ENCODE measurements at regions not wholly inside any gene's neighbourhood (a gene's known extent, or its start where the extent isn't known, plus 50 kb on each side); places are given as distances from the start of the nearest gene placed in this dataset.
"Not testable (repeated sequence)": the region's sequence is repeated elsewhere in the genome, so short reads cannot be mapped to it uniquely, and the experiment has no call there.

DNA sequence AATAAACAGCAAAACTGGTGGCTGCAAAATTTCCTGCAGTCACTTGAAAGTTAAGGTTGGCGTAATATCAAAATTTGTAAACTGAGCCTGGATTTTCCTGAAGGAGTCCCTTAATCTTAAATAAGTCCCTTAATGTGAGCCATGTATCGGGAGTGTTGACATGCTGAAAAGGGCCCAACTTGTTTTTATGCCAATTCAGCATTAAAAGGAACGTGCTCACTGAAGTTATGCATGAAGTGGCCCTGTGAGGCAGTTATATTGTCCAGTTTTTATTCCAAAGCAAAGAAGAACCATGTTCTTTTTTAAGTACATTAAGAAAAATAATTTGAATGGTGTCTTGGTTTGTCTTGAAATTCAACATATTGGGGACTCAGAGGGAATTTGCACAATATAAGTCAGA lies 1766.9 kb downstream of the SLITRK1 start:
- Histone ChIP-seq H3K4me1 (ENCODE audit: control insufficient read depth, insufficient read depth, low read length) (no peaks in the 10 kb centered on the region), H3K4me3 (ENCODE audit: low read length) (no peak overlapping the region), H3K27me3 (replicated peaks; ENCODE audit: control insufficient read depth, insufficient read depth, low read length) (no peaks in the 10 kb centered on the region), H3K9ac (ENCODE audit: low read length) (no peak overlapping the region), H3K36me3 (ENCODE audit: control insufficient read depth, insufficient read depth, low read length, severe bottlenecking) (no peaks in the 10 kb centered on the region), H3K9me3 (ENCODE audit: control insufficient read depth, low read length) (no peaks in the 10 kb centered on the region)
- no peak for DNase-seq (ENCODE audit: low read depth)

DNA sequence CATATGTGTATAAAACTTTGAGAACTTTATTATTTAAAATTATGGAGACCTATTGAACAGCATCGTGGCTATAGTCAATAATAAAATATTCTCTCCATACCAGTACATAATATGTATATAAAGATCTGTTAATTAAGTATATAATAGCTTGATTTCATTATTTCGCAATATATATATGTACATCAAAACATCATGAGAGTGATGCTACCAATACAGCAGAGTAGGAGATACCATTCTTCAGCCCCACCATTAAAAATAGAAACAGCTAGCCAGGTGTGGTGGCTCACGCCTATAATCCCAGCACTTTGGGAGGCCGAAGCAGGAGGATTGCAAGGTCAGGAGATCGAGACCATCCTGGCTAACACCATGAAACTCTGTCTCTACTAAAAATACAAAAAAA lies 1755.3 kb upstream of the SPRY2 start:
- no peak for DNase-seq (ENCODE audit: low read depth)
- H3K4me1 ChIP-seq (ENCODE audit: control insufficient read depth, insufficient read depth, low read length), result no peaks in the 10 kb centered on the region
- H3K9me3 ChIP-seq (ENCODE audit: control insufficient read depth, low read length), result no peaks in the 10 kb centered on the region
- no peak overlapping the region for H3K4me3 ChIP-seq (ENCODE audit: low read length)
- no peaks in the 10 kb centered on the region for H3K27me3 ChIP-seq (replicated peaks; ENCODE audit: control insufficient read depth, insufficient read depth, low read length)
- H3K36me3 ChIP-seq (ENCODE audit: control insufficient read depth, insufficient read depth, low read length, severe bottlenecking), result no peaks in the 10 kb centered on the region
- H3K9ac ChIP-seq (ENCODE audit: low read length), result no peak overlapping the region

DNA sequence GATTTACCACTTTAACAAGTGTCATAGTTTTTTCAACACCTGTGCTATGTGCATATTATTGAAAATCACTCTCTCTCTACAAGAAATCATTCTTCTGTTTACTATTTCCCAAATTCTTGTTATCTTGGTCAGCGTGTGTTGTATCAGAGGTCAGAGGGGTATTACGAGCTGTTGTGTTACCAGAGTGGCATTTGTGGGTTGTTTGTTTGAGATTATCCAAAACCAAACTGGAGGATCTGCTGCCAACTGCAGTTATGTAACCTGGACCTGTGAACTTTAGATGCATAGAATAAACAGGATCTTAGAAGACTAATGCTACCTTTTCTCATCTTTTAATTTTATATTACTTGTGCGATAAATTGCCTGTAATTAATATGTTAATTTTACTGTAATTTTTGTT lies 1751.4 kb upstream of the SPRY2 start:
- DNase-seq (ENCODE audit: low read depth), result no peak

DNA sequence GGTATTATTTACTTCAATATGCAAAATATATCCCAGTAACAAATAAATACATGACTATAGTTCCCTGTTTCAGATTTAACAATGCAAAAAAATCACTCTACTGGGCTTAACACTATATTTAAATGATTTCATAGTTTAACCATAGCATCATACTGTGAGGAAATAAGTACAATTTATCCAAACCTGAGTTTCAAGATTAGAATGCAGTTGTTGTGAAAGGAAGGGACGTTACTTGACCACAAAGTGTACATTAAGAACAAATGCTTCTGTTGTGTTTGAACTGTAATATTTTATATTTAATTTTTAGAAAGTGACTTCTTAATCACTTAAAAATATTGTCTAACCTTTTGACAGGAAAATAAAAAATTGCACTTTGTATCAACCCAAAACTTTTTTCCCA lies 1747.9 kb upstream of the SPRY2 start:
- H3K9me3 ChIP-seq (ENCODE audit: control insufficient read depth, low read length), result no peaks in the 10 kb centered on the region
- H3K27me3 ChIP-seq (replicated peaks; ENCODE audit: control insufficient read depth, insufficient read depth, low read length), result no peaks in the 10 kb centered on the region
- no peaks in the 10 kb centered on the region for H3K4me1 ChIP-seq (ENCODE audit: control insufficient read depth, insufficient read depth, low read length)
- no peak overlapping the region for H3K4me3 ChIP-seq (ENCODE audit: low read length)
- no peak overlapping the region for H3K9ac ChIP-seq (ENCODE audit: low read length)
- H3K36me3 ChIP-seq (ENCODE audit: control insufficient read depth, insufficient read depth, low read length, severe bottlenecking), result no peaks in the 10 kb centered on the region
- DNase-seq (ENCODE audit: low read depth), result peak; percentile 69

More for the DNA sequence above, 1751.4 kb upstream of the SPRY2 start:
- no peaks in the 10 kb centered on the region for H3K27me3 ChIP-seq (replicated peaks; ENCODE audit: control insufficient read depth, insufficient read depth, low read length)
- no peak overlapping the region for H3K9ac ChIP-seq (ENCODE audit: low read length)
- H3K4me3 ChIP-seq (ENCODE audit: low read length), result no peak overlapping the region
- no peaks in the 10 kb centered on the region for H3K9me3 ChIP-seq (ENCODE audit: control insufficient read depth, low read length)
- H3K4me1 ChIP-seq (ENCODE audit: control insufficient read depth, insufficient read depth, low read length), result no peaks in the 10 kb centered on the region
- no peaks in the 10 kb centered on the region for H3K36me3 ChIP-seq (ENCODE audit: control insufficient read depth, insufficient read depth, low read length, severe bottlenecking)

DNA sequence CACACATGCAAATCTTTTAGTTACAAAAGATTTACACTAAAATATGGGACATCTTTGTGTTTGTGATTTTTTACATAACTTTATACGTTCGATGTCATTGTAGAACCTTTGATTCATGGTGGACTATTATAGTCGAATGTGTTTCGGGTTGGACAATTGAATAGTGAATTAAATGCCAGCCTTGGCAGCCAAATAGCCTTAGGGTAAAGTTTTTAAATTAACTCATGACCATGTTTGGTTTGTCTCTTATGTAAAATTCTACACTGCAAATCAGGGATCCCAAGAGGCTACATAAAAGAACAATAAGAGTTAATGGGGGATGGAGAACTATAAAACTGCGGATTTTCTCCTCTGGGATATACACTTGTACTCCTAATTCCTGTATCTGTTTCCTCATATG lies 1735.6 kb upstream of the SPRY2 start:
- Histone ChIP-seq H3K4me3 (ENCODE audit: low read length) (no peak overlapping the region), H3K4me1 (ENCODE audit: control insufficient read depth, insufficient read depth, low read length) (no peaks in the 10 kb centered on the region), H3K27me3 (replicated peaks; ENCODE audit: control insufficient read depth, insufficient read depth, low read length) (no peaks in the 10 kb centered on the region), H3K9me3 (ENCODE audit: control insufficient read depth, low read length) (no peaks in the 10 kb centered on the region), H3K36me3 (ENCODE audit: control insufficient read depth, insufficient read depth, low read length, severe bottlenecking) (no peaks in the 10 kb centered on the region), H3K9ac (ENCODE audit: low read length) (no peak overlapping the region)
- DNase-seq (ENCODE audit: low read depth), result no peak

DNA sequence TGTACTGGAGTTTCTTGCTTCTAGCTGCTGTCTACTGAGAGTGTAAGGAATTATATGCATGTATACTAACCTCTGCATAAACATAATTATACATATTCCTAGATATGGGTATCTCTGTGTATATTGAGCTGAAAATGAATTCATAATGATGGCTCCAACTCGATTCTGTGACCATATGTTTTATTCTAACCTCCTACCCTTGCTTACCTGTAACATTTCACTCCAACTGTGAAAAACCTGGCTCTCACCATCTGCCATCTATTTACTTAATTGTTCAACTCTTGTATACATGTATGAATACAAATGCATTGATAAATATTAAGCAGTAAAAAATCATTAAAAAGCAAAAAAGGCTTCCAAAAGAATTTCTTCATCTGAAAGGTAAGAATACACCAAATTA lies 1729.5 kb upstream of the SPRY2 start:
- Histone ChIP-seq H3K4me3 (ENCODE audit: low read length) (no peak overlapping the region), H3K36me3 (ENCODE audit: control insufficient read depth, insufficient read depth, low read length, severe bottlenecking) (no peaks in the 10 kb centered on the region)
- no peak for DNase-seq (ENCODE audit: low read depth)

DNA sequence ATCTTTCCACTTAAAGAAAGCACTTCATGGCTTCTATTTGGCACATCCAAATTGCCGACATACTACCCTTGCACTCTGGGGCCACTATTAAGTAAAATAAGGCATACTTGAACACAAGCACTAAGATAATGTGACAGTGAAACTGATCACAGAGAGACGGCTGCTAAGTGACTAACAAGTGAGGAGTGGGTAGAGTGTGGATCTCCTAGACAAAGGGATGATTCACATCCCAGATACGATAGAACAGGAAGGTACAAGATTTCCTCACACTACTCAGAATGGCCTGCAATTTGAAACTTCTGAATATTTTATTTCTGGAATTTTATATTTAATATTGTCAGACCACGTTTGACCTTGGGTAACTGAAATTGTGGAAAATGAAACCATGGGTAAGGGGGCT lies 1721.8 kb upstream of the SPRY2 start:
- no peak overlapping the region for H3K9ac ChIP-seq (ENCODE audit: low read length)
- H3K27me3 ChIP-seq (replicated peaks; ENCODE audit: control insufficient read depth, insufficient read depth, low read length), result no peaks in the 10 kb centered on the region
- H3K9me3 ChIP-seq (ENCODE audit: control insufficient read depth, low read length), result no peaks in the 10 kb centered on the region
- no peaks in the 10 kb centered on the region for H3K36me3 ChIP-seq (ENCODE audit: control insufficient read depth, insufficient read depth, low read length, severe bottlenecking)
- peak; percentile 9 for DNase-seq (ENCODE audit: low read depth)
- no peaks in the 10 kb centered on the region for H3K4me1 ChIP-seq (ENCODE audit: control insufficient read depth, insufficient read depth, low read length)
- no peak overlapping the region for H3K4me3 ChIP-seq (ENCODE audit: low read length)

More for the DNA sequence above, 1729.5 kb upstream of the SPRY2 start:
- Histone ChIP-seq H3K9me3 (ENCODE audit: control insufficient read depth, low read length) (no peaks in the 10 kb centered on the region), H3K4me1 (ENCODE audit: control insufficient read depth, insufficient read depth, low read length) (no peaks in the 10 kb centered on the region), H3K9ac (ENCODE audit: low read length) (no peak overlapping the region), H3K27me3 (replicated peaks; ENCODE audit: control insufficient read depth, insufficient read depth, low read length) (no peaks in the 10 kb centered on the region)

DNA sequence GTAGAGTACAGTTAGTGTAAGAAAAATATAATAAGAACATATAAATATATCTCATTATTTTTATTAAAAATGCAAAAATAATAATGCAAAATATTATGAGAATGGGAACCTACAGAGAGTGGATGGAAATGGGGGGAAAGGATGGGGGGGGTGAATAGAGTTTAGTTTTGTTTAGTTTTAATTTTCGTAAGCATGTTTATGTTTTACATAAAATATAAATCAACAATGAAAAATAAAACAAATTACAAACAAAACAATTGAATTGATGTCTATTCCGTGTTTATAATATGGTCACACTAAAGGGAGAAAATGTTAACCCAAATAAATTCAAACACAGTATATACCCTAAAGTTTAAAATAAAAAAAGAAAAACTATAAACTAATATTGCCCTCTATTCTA lies 1717.4 kb upstream of the SPRY2 start:
- no peak for DNase-seq (ENCODE audit: low read depth)

DNA sequence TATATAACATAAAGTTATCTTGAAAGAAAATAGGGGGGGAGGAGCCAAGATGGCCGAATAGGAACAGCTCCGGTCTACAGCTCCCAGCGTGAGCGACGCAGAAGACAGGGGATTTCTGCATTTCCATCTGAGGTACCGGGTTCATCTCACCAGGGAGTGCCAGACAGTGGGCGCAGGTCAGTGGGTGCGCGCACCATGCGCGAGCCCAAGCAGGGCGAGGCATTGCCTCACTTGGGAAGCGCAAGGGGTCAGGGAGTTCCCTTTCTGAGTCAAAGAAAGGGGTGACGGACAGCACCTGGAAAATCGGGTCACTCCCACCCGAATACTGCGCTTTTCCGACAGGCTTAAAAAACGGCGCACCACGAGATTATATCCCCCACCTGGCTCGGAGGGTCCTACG lies 1704.4 kb upstream of the SPRY2 start:
- H3K4me1 ChIP-seq (ENCODE audit: control insufficient read depth, insufficient read depth, low read length); H3K27me3 ChIP-seq (replicated peaks; ENCODE audit: control insufficient read depth, insufficient read depth, low read length); H3K9me3 ChIP-seq (ENCODE audit: control insufficient read depth, low read length); DNase-seq (ENCODE audit: low read depth); H3K9ac ChIP-seq (ENCODE audit: low read length); H3K36me3 ChIP-seq (ENCODE audit: control insufficient read depth, insufficient read depth, low read length, severe bottlenecking); H3K4me3 ChIP-seq (ENCODE audit: low read length): not testable (repeated sequence)

More for the DNA sequence above, 1717.4 kb upstream of the SPRY2 start:
- no peak overlapping the region for H3K4me3 ChIP-seq (ENCODE audit: low read length)
- H3K9me3 ChIP-seq (ENCODE audit: control insufficient read depth, low read length), result no peaks in the 10 kb centered on the region
- no peaks in the 10 kb centered on the region for H3K36me3 ChIP-seq (ENCODE audit: control insufficient read depth, insufficient read depth, low read length, severe bottlenecking)
- no peaks in the 10 kb centered on the region for H3K4me1 ChIP-seq (ENCODE audit: control insufficient read depth, insufficient read depth, low read length)
- no peak overlapping the region for H3K9ac ChIP-seq (ENCODE audit: low read length)
- no peaks in the 10 kb centered on the region for H3K27me3 ChIP-seq (replicated peaks; ENCODE audit: control insufficient read depth, insufficient read depth, low read length)

DNA sequence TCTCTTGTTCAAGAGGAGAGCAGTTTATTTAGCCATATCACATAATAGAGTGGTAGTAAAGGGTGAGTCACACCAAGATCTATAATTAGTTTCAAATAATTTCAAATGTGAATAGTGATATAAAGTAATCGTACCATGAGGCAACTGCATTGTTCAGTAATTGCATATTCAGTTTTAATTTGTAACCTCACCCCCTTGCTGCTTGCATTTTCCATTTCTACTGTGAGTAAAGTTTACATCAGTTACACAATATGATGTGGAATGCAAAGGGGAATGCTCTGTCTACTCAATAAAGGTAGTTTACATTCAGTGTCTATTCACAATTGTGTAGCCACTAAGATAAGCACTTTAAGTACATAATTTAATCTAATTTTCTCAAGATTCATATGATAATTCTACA lies 1695.7 kb upstream of the SPRY2 start:
- Histone ChIP-seq H3K4me3 (ENCODE audit: low read length) (no peak overlapping the region), H3K9ac (ENCODE audit: low read length) (no peak overlapping the region), H3K36me3 (ENCODE audit: control insufficient read depth, insufficient read depth, low read length, severe bottlenecking) (no peaks in the 10 kb centered on the region), H3K9me3 (ENCODE audit: control insufficient read depth, low read length) (no peaks in the 10 kb centered on the region), H3K27me3 (replicated peaks; ENCODE audit: control insufficient read depth, insufficient read depth, low read length) (no peaks in the 10 kb centered on the region), H3K4me1 (ENCODE audit: control insufficient read depth, insufficient read depth, low read length) (no peaks in the 10 kb centered on the region)
- DNase-seq (ENCODE audit: low read depth), result peak; percentile 5

DNA sequence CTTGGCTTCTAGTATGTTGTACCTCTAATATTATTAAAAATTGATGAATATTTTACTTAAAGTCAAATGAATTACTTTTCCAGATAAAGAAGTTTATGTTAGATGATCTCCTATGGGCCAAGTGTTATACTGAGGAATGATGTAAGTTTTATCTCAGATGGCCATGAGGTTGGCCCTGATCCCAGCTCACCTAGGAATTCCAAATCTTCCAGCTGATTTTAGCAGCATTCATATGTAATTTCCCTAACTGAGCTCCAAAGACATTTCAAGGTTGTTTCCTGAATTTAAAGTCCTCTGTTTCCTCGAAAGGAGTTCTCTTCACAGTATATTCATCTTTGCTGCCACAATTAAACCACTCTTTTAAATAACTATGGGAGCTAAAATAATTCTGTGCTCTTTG lies 1670.4 kb upstream of the SPRY2 start:
- no peak overlapping the region for H3K4me3 ChIP-seq (ENCODE audit: low read length)
- H3K9ac ChIP-seq (ENCODE audit: low read length), result no peak overlapping the region
- no peaks in the 10 kb centered on the region for H3K4me1 ChIP-seq (ENCODE audit: control insufficient read depth, insufficient read depth, low read length)
- no peak for DNase-seq (ENCODE audit: low read depth)
- H3K36me3 ChIP-seq (ENCODE audit: control insufficient read depth, insufficient read depth, low read length, severe bottlenecking), result no peaks in the 10 kb centered on the region
- H3K27me3 ChIP-seq (replicated peaks; ENCODE audit: control insufficient read depth, insufficient read depth, low read length), result no peaks in the 10 kb centered on the region
- H3K9me3 ChIP-seq (ENCODE audit: control insufficient read depth, low read length), result no peaks in the 10 kb centered on the region

DNA sequence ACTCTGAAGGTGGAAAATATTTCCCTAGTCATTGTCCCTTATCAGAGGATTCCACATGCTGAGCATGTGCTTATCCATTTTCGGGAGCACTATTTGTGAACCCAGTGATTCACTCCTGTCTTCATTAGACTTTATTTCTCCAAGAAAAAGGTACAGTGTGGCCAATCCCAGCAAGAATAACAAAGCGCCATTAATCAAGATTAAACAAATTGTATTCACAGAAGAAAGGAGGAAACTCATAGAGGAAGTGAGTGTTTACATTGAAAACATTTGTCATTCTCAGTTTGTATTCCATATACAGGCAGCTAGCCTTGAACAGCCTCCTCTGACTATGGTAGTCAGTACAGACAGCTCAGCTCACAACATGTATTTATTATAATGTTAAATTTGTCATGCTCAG lies 1669.9 kb upstream of the SPRY2 start:
- Histone ChIP-seq H3K4me3 (ENCODE audit: low read length) (no peak overlapping the region), H3K9ac (ENCODE audit: low read length) (no peak overlapping the region), H3K4me1 (ENCODE audit: control insufficient read depth, insufficient read depth, low read length) (no peaks in the 10 kb centered on the region), H3K36me3 (ENCODE audit: control insufficient read depth, insufficient read depth, low read length, severe bottlenecking) (no peaks in the 10 kb centered on the region), H3K9me3 (ENCODE audit: control insufficient read depth, low read length) (no peaks in the 10 kb centered on the region), H3K27me3 (replicated peaks; ENCODE audit: control insufficient read depth, insufficient read depth, low read length) (no peaks in the 10 kb centered on the region)
- DNase-seq (ENCODE audit: low read depth), result peak; percentile 19
